ENCODE measurements at regions not wholly inside any gene's neighbourhood (a gene's known extent, or its start where the extent isn't known, plus 50 kb on each side); places are given as distances from the start of the nearest gene placed in this dataset.

- DNase-seq (ENCODE audit: low read depth), result no peak
- TF ChIP-seq CTCF (IDR thresholded peaks at IDR 0.05; ENCODE audit: low read depth, low read length), result no peak
- no peak for TF ChIP-seq MYC (IDR thresholded peaks at IDR 0.05; ENCODE audit: low read depth, low read length)
- TF ChIP-seq POLR2A (IDR thresholded peaks at IDR 0.05; ENCODE audit: extremely low read depth, insufficient read length), result no peak
- TF ChIP-seq MAX (IDR thresholded peaks at IDR 0.05; ENCODE audit: low read depth, low read length), result no peak
- no peak overlapping the region for H3K4me3 ChIP-seq (ENCODE audit: low read depth, low read length)
Observed at GRCh38 chr15:60214201-60214600, 183.6 kb downstream of the ANXA2 start.

GRCh38 chr15:60215225-60215963 lies 182.4 kb downstream of the ANXA2 start:
- DNase-seq (ENCODE audit: low read depth), result no peak
- no peak for TF ChIP-seq POLR2A (IDR thresholded peaks at IDR 0.05; ENCODE audit: extremely low read depth, insufficient read length)
- TF ChIP-seq CTCF (IDR thresholded peaks at IDR 0.05; ENCODE audit: low read depth, low read length), result no peak
- TF ChIP-seq MAX (IDR thresholded peaks at IDR 0.05; ENCODE audit: low read depth, low read length), result no peak
- TF ChIP-seq MYC (IDR thresholded peaks at IDR 0.05; ENCODE audit: low read depth, low read length), result no peak
- H3K4me3 ChIP-seq (ENCODE audit: low read depth, low read length), result no peak overlapping the region

GRCh38 chr15:60217161-60217560 lies 180.6 kb downstream of the ANXA2 start:
- no peak for TF ChIP-seq POLR2A (IDR thresholded peaks at IDR 0.05; ENCODE audit: extremely low read depth, insufficient read length)
- no peak for TF ChIP-seq CTCF (IDR thresholded peaks at IDR 0.05; ENCODE audit: low read depth, low read length)
- no peak for TF ChIP-seq MAX (IDR thresholded peaks at IDR 0.05; ENCODE audit: low read depth, low read length)
- no peak for TF ChIP-seq MYC (IDR thresholded peaks at IDR 0.05; ENCODE audit: low read depth, low read length)
- no peak overlapping the region for H3K4me3 ChIP-seq (ENCODE audit: low read depth, low read length)
- DNase-seq (ENCODE audit: low read depth), result no peak

GRCh38 chr15:60218256-60218655 lies 179.5 kb downstream of the ANXA2 start:
- DNase-seq (ENCODE audit: low read depth), result no peak
- TF ChIP-seq CTCF (IDR thresholded peaks at IDR 0.05; ENCODE audit: low read depth, low read length) (no peak), POLR2A (IDR thresholded peaks at IDR 0.05; ENCODE audit: extremely low read depth, insufficient read length) (no peak), MYC (IDR thresholded peaks at IDR 0.05; ENCODE audit: low read depth, low read length) (no peak), MAX (IDR thresholded peaks at IDR 0.05; ENCODE audit: low read depth, low read length) (no peak)

GRCh38 chr15:60219866-60220265 lies 177.9 kb downstream of the ANXA2 start:
- H3K4me3 ChIP-seq (ENCODE audit: low read depth, low read length), result no peak overlapping the region
- no peak for DNase-seq (ENCODE audit: low read depth)
- no peak for TF ChIP-seq MAX (IDR thresholded peaks at IDR 0.05; ENCODE audit: low read depth, low read length)
- no peak for TF ChIP-seq POLR2A (IDR thresholded peaks at IDR 0.05; ENCODE audit: extremely low read depth, insufficient read length)
- TF ChIP-seq MYC (IDR thresholded peaks at IDR 0.05; ENCODE audit: low read depth, low read length), result no peak
- no peak for TF ChIP-seq CTCF (IDR thresholded peaks at IDR 0.05; ENCODE audit: low read depth, low read length)

More at GRCh38 chr15:60218256-60218655, 179.5 kb downstream of the ANXA2 start:
- no peak overlapping the region for H3K4me3 ChIP-seq (ENCODE audit: low read depth, low read length)
